Testis (tissue), 2 donors: ENCODE measurements at regions not wholly inside any gene's neighbourhood (a gene's known extent, or its start where the extent isn't known, plus 50 kb on each side); places are given as distances from the start of the nearest gene placed in this dataset.
"Not testable (repeated sequence)": the region's sequence is repeated elsewhere in the genome, so short reads cannot be mapped to it uniquely, and the experiment has no call there.

Experiments
- DNase-seq: peaks from one replicate; pipeline ENCODE4 v3.0.0-alpha.2; 2019
- H3K27ac ChIP-seq, 2 donors: fragments of 200-600 bp; sonication (generic); one replicate each; pipeline ENCODE4 v1.5.1; 2019
- H3K27me3 ChIP-seq: fragments of 200-600 bp; sonication (generic); one replicate; pipeline ENCODE4 v1.5.1; 2019
- H3K36me3 ChIP-seq: fragments of 200-600 bp; sonication (generic); one replicate; pipeline ENCODE4 v1.5.1; 2017; ENCODE audit warnings: low read depth; ENCODE audit errors: missing control alignments
- H3K4me1 ChIP-seq: fragments of 200-600 bp; sonication (generic); one replicate; pipeline ENCODE4 v1.5.1; 2019
- H3K4me3 ChIP-seq, 2 donors: fragments of 200-600 bp; sonication (generic); one replicate each; pipeline ENCODE4 v1.5.1; 2017 to 2019
- H3K9me3 ChIP-seq: fragments of 200-600 bp; sonication (generic); one replicate; pipeline ENCODE4 v1.5.1; 2017
- CTCF ChIP-seq, 3 experiments: fragments of 450-650 bp in 2 of 3; fragments of 200-600 bp in 1 of 3; sonication (generic) in 1 of 3; IDR thresholded peaks; one replicate each; pipeline ENCODE4 v1.5.1; 2016 to 2019; ENCODE audit warnings: antibody characterized with exemption in 3 of 3, mild to moderate bottlenecking in 2 of 3, moderate library complexity in 1 of 3
- POLR2A ChIP-seq: fragments of 450-650 bp; IDR thresholded peaks from one replicate; pipeline ENCODE4 v1.6.1; 2017; ENCODE audit warnings: antibody characterized with exemption, mild to moderate bottlenecking, moderate library complexity
- WGBS, 2 donors: methylation state at CpG; one replicate each; pipeline ENCODE4 v1.1.5; 2018; 5-methylcytosine and 5-hydroxymethylcytosine counted together
- intact Hi-C: fragments of 100-400 bp; cut with DNase I; formaldehyde crosslinking; loops from one replicate; pipeline ENCODE4 v1.15.1; 2023; ENCODE audit warnings: low total_unique reads

GRCh38 chr2:142425551-142425950 is 294.7 kb upstream of the LRP1B start:
- H3K27me3 ChIP-seq, result no peaks in the 10 kb centered on the region
- no peaks in the 10 kb centered on the region for H3K4me1 ChIP-seq
- WGBS, 2 donors, result 42 to 50% methylated on average over 3 of the region's 3 CpGs
- intact Hi-C loops, result no loop called here
- no peak overlapping the region for H3K27ac ChIP-seq
- no peak overlapping the region for H3K4me3 ChIP-seq
- DNase-seq, result no peak
- no peak for TF ChIP-seq CTCF (IDR thresholded peaks at IDR 0.05)
- TF ChIP-seq POLR2A, result no peak
- no peaks in the 10 kb centered on the region for H3K36me3 ChIP-seq
- H3K9me3 ChIP-seq, result no peaks in the 10 kb centered on the region

- intact Hi-C loops, result no loop called here
- no peak for DNase-seq
- H3K36me3 ChIP-seq, result no peaks in the 10 kb centered on the region
- no peak overlapping the region for H3K27ac ChIP-seq
- no peaks in the 10 kb centered on the region for H3K27me3 ChIP-seq
- H3K9me3 ChIP-seq, result no peaks in the 10 kb centered on the region
- TF ChIP-seq CTCF (IDR thresholded peaks at IDR 0.05) (no peak), POLR2A (no peak)
- WGBS, 2 donors, result 86 to 89% methylated on average over 1 of the region's 1 CpG
- no peaks in the 10 kb centered on the region for H3K4me1 ChIP-seq
- no peak overlapping the region for H3K4me3 ChIP-seq
Observed at GRCh38 chr2:142423603-142424002, 292.8 kb upstream of the LRP1B start.

- Histone ChIP-seq H3K27me3 (no peaks in the 10 kb centered on the region), H3K4me1 (no peaks in the 10 kb centered on the region), H3K36me3 (no peaks in the 10 kb centered on the region), H3K27ac (no peak overlapping the region), H3K4me3 (no peak overlapping the region), H3K9me3 (no peaks in the 10 kb centered on the region)
- intact Hi-C loops, result no loop called here
- TF ChIP-seq CTCF (IDR thresholded peaks at IDR 0.05) (no peak), POLR2A (no peak)
- 69 to 94% methylated on average over 2 of the region's 2 CpGs for WGBS, 2 donors
- no peak for DNase-seq
Observed at GRCh38 chr2:142422769-142423168, 292.0 kb upstream of the LRP1B start.

- 92 to 95% methylated on average over 6 of the region's 6 CpGs for WGBS, 2 donors
- H3K36me3 ChIP-seq, result no peaks in the 10 kb centered on the region
- H3K4me1 ChIP-seq, result no peaks in the 10 kb centered on the region
- DNase-seq, result no peak
- intact Hi-C loops, result no loop called here
- no peak overlapping the region for H3K27ac ChIP-seq
- H3K27me3 ChIP-seq, result no peaks in the 10 kb centered on the region
- H3K9me3 ChIP-seq, result no peaks in the 10 kb centered on the region
- no peak overlapping the region for H3K4me3 ChIP-seq
- no peak for TF ChIP-seq POLR2A
- no peak for TF ChIP-seq CTCF (IDR thresholded peaks at IDR 0.05)
Observed at GRCh38 chr2:142422041-142422440, 291.2 kb upstream of the LRP1B start.

GRCh38 chr2:142418699-142419098 is 287.9 kb upstream of the LRP1B start:
- intact Hi-C loops, H3K9me3 ChIP-seq, H3K27me3 ChIP-seq, H3K4me3 ChIP-seq, H3K27ac ChIP-seq, H3K36me3 ChIP-seq, DNase-seq, H3K4me1 ChIP-seq: not testable (repeated sequence)
- 98 to 99% methylated on average over 4 of the region's 4 CpGs for WGBS, 2 donors
